ENCODE measurements at regions not wholly inside any gene's neighbourhood (a gene's known extent, or its start where the extent isn't known, plus 50 kb on each side); places are given as distances from the start of the nearest gene placed in this dataset.
"Not testable (repeated sequence)": the region's sequence is repeated elsewhere in the genome, so short reads cannot be mapped to it uniquely, and the experiment has no call there.

DNA sequence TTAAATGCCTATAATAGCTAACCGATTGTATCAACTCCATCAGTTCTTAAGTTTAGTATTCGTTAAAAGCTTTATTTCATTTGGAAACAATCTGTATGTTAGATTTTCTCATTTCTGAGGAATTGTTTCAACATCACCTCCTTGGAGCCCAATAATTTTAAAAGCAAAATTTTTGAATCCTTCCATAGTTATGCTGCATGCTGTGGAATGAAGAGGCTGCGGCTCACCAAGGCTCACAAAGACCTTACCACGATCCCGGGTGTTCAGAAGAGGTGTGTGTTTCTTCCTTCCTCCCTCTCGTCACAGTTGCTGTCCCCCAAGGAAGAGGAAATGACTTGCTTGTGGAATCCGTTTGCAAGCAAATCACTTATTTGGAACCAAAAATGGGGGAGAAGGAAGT is 143.8 kb downstream of the FGF1 start:
- no peak for DNase-seq

DNA sequence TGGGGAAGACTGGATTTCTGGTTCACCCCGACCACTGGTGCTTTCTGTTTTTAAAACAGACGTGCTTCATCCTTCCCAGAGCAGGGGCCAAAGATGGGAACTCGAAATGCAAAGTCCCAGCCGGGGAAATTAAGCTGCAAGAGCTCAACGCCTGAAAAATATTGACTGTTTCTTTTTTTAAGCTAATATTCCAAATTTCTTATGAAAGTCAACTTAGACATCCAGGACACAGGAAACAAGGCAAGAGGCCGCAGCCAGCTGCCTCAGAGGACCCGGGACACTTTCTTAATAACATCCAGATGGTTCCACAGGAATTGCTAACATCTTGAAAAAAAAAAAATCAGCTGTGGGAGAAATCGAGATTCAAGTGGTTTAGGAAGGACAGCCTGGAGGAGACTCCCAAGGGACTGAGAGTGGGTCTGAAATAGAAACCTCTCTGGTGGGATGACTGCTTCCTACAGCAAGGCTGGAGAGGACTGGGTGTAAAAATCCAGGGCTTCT is 144.9 kb downstream of the FGF1 start:
- no peak for DNase-seq

DNA sequence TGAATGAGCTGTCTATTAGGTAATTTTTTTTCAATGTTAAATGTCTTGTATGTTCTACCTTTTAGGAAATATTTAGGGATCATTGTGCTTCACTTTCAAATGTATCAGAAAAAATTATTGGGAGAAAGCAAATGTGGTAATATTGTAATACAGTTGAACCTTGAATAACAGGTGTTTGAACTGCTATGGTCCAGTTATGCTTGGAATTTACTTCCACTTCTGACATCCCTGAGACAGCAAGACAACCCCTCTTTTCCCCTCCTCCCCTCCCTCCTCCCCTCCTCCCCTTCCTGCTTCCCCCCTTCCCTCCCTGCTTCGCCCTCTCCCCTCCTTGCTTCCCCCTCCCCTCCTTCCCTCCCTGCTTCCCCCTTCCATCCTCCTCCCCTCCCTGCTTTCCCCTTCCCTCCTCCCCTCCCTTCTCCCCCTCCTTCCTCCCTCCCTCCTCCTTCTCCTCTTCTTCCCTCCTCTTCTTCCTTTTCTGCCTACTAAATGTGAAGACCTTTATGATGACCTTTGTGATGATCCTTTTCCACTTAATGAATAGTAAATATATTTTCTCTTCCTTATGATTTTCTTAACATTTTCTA is 146.6 kb downstream of the FGF1 start:
- DNase-seq, result no peak

DNA sequence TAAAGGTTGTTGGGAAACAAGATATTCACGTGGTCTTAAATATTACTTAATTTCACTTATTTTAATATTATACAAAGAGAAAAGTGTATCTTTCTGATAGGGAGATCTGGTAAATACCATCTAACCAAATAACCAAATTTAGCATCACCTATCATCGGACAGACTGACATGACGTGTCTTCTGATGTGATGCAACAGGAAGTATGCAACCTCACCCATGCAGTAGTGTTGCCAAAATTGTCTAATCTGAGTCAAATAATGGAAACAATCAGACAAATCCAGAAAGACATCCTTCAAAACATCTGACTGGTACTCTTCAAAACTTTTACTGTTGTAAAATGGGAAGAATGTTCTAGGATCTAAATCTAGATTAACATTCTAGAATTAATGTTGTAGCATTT is 148.0 kb downstream of the FGF1 start:
- no peak for DNase-seq

DNA sequence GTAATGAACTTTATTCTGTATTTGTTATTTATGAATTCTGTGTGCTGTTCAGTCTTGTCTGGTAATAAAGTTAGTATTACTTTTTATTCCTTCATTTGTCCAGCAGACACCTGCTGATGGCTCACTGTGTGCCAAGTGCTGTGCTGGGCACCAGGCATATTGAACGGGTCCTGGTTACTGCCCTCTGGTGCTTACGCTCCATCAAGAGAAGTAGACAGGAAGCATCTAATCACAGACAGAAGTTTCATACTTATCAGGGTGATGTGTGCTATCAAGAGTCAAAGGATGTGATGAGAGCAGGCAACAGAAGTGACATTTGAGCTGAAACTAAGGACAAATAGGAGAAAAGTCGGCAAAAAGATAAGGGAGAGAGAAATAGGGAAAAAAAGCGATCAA is 153.1 kb downstream of the FGF1 start:
- no peak for DNase-seq

DNA sequence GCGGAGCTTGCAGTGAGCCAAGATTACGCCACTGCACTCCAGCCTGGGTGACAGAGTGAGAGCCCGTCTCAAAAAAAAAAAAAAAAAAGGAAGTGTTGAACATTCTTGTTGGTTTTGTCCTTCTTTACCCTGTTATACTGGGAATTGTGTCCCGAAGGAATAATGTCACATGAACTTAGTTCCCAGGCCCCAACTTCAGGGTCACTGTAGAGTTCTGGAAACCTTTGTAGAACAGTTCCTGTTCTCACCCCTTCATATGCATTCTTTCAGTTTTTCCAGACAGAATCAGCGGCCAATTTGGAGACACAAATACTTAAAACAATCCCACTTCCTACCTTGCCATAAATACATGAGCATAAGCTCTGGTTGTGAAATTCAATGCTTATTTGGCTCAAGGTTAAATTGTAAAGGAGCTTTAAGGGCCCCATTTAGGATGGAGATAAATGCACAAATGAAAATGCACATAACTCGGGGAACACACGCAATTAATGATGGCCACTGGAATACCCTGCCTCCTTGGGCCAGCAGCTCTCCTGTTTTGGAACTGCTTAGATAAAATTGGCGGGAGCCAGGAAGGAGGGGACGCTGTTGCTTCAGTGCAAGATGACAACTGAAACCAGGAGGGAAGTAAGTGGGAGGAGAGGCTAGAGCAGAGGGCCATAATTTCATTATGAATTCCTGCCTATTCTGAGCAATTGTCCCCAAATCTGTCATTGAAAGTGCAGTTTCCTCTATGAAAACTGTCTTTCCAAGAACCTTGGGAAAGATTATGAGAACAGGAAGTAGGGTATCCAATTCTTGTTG is 153.7 kb downstream of the FGF1 start:
- DNase-seq, result no peak

DNA sequence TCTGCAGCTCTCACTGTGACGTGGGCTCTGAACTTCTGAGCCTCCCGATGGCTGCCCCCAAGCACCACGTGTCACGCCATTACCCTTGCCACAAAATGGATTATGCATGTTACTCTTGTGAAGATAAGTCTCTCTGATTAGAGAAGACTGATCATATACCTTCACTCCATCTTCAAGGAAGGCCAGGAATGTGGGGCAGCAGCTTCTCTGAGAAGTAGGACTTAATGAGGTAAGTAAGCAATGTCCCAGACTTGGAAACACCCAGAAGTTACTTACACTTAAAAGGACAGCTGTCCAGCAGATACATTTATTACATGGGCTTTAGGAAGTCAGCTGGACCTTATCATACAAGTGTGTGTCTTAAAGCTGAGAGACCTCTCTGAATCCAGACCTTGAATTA is 155.0 kb downstream of the FGF1 start:
- no peak for DNase-seq

DNA sequence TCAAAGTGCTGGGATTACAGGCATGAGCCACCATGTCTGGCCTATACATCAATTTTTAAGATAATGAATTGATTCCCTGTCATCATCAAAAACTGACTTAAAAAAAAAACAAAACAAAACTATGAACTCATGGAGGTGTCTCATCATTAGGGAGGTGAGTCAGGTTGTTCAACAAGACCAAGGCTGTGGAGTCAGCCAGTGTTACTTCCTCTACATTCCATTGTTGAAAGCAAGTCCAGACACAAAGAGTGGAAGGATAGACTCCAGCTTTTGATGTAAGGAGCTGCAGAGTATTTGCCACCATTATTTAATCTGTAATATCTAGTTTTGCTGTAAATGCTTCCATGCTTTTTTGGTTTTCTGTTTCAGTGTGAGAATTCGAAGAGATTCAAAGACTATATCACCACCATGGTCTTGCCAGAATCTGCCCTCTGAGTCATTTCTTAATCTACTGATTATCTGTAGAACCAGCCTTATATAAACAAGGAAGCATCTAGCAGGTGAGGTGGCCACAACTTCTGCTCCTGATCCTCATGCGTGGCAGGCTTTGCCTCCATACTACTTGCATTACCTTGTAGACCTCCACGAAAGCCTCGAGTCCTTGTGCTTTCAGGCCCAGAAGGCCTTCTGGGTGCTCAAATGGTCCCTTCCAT is 156.1 kb downstream of the FGF1 start:
- no peak for DNase-seq

DNA sequence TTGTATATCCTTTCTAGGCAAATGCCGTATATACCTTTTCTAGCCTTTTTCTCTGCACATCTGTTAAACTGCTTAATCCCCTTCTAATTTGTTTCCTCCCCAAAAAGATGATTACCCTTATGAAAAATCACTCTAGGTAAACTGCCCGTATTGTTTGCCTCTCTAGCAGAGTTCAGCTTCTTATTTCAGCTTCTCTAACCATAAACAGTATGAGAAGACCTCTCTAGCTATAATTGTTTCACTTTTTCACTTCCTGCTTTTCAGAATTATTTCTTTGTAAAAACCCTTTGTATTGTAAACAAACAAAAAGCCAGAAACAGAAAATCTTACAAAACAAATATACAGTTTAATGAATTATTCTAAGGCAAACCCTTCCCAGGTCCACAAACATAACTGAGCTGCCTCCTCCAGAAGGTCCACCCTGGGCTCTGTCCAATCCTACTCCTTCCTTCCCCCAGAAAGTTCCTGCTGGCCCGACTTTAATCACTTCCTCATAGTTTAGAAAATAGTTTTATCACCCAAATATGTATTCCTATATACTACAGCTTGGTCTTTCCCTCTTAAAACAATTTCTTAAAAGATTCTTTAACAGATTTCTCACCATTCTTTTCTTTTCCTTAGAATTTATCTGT is 158.1 kb downstream of the FGF1 start:
- DNase-seq, result no peak

DNA sequence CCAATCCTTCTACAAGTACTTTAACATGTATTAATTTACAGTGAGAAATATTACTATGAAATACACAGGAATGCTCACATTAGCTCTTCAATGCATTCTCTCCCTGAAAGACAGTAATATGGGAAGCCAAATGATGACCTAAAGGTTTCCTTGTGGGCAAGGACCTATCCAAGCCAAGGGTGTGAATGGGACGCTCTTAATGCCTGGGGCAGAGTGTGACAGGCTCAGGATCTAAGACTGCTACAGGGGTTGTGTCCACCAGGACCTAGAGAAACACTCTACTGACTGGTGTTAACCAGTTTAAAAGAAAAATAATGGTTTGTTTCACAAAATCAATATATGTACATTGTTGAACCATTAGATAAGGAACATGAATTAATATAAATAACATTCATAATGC is 158.7 kb downstream of the FGF1 start:
- DNase-seq, result no peak

DNA sequence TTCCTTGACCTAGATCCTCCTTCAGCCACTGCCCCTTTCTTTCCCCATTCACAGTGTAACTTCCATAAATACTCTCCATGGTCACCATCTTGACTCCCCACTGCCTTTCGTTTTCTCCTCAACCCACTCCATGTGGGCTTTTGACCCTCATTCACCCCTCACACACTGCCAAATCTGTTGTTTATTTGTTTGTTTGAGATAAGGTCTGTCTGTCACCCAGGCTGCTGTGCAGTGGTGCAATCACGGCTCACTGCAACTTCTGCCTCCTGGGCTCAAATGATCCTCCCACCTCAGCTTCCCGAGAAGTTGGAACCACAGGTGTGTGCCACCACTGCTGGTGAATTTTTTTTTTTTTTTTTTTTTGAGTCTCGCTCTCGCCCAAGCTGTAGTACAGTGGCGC is 162.9 kb downstream of the FGF1 start:
- no peak for DNase-seq

DNA sequence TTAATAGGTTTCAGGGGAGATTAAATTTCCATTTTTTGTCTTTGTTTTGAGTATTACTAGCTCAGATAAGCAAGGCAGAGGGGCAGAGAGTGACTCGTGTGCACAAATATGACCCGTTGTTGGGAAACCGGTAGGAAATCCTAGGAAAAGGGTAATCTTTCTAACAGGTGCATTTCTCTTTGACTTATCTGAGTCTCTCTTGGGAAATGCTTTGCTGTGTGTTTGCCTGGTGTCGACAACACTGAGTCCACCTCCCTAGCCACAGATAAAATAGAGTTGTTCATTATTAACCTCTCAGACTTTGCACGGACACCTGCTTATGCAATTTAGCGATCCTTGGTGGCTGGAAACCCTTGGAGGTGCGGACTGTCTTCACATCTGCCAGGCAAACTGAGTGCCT is 164.2 kb downstream of the FGF1 start:
- no peak for DNase-seq

DNA sequence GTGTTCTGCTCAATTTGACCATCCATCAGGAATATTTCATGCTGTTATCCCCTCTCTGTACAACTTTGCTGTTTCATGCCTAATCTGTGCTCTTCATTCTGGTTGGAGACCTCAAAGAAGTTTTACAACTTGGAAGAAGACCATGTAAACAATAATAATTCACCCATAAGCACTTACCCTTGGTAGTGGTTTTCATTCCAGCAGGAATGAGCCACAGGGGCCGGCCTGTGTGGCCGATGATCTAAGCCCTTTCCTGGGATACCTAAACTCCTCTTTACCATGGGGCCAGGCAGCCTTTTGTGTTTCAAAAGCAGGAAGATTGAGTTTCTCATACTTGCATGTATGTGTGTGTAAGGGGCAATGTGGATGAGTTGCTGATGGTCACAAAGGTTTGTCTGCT is 165.0 kb downstream of the FGF1 start:
- no peak for DNase-seq

DNA sequence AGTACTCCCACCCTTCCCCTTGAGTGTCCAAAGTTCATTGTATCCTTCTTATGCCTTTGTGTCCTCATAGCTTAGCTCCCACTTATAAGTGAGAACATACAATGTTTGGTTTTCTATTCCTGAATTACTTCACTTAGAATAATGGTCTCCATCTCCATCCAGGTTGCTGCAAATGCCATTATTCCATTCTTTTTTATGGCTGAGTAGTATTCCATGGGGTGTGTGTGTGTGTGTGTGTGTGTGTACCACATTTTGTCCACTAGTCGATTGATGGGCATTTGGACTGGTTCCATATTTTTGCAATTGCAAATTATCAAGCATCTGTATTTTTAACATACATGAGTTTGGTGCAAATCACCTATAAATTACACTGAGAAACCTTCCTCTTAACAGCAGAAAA is 166.0 kb downstream of the FGF1 start:
- DNase-seq, result not testable (repeated sequence)

DNA sequence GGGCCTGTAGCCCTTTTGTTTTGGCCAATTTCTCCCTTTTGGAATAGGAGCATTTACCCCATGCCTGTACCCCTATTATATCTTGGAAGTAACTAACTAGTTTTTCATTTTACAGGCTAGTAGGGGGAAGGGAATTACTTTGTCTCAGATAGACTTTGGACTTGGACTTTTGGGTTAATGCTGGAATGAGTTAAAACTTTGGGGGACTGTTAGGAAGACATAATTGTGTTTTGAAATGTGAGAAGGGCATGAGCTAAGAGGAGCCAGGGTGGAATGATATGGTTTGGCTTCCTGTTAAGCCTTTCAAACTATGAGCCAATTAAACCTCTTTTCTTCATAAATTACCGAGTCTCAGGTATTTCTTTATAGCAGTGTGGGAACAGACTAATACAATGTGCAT is 168.1 kb downstream of the FGF1 start:
- no peak for DNase-seq

DNA sequence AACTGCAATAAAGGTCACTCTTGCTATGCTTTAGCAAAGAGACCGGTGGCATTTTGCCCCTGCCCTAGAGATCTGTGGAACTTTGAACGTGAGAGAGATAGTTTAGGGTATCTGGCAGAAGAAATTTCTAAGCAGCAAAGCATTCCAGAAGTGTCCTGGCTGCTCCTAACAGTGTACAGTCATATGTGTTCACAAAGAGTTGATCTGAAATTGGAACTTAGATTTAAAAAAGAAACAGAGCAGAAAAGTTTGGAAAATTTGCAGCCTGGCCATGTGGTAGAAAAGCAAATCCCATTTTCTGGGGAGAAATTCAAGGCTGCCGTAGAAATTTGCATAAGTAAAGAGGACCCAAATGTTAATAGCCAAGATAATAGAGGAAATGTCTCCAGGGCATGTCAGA is 169.2 kb downstream of the FGF1 start:
- DNase-seq, result no peak

DNA sequence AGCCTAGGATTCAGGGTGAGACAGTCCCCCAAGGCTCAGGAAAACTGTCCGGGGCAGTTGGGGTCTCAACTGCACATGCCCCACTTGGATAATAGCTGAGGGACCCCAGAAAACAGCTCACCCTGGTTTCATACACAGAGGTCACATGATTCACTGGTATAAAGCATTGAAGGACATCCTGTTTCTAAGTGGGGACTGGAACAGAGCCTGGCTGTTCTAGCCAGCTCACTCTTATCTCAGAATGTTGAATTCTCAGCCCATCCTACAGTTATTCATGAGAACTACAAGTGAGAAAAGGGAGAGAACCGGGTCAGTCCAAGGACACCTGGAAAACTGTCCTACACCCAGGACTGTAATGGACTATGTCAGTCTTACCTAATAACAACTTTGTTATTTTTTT is 170.9 kb downstream of the FGF1 start:
- no peak for DNase-seq

DNA sequence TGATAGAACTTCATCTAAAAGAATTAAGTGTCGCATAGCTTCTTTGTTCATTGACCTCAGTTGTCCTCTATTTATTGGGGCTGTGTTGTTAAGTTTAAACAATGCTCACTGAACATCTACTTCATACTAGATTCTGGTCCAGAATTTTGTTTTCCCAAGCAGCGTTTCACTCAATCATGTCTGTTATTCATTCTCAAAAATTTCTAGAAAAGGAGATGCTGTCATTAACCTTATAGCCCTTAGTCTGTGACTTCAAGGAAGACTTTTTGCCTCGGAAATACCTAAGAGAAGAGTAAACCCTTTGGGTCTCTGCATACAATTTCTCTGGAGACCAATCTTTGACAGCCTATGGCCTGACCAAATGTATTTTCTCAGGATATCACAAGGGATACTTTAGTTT is 171.7 kb downstream of the FGF1 start:
- DNase-seq, result no peak

DNA sequence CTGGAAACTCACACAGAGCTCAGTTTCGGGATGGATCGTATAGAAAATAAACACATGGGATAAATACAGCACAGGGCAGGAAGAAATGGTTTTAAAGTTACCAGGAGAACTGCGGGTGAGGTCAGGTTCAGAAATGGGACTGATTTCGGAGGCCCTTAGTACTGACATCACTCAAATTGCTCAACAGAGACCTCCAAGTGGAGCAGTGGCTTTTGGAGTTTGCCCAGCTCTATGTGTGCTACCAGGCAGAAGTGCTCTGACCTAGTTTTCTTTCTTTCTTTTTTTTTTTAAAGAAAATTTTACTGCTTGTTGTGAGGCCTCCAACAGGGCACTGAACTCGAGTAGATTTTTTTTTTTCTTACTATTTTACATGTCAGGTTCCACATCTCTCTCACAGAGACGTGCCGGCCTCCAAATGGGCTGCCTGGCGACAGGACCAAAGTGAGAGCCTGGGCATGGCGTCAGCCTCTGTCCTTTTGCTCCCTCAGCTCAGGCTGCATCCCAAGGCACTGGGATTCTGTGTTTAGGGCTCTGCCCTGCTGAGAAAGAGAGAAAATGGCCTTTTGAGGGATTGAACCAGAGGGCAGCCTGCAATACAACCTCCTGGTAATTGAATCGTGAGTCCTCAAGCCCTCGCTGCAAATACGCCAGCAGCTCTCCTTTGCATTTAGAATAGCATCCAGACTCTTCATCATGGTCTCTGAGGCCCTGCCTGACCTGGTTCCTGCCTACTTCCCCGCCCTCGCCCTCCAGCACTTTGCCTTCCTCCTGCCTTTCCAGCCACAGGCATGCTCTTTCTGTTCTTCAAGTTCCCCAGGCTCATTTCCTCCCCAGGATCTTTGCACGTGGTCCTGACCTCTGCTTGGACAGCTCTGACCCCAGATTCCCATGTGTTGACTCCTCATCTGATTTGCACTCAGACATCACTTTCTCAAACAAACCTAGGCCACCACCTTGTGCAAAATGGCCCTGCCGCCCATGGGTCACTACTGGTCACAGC is 173.5 kb downstream of the FGF1 start:
- DNase-seq, result no peak

DNA sequence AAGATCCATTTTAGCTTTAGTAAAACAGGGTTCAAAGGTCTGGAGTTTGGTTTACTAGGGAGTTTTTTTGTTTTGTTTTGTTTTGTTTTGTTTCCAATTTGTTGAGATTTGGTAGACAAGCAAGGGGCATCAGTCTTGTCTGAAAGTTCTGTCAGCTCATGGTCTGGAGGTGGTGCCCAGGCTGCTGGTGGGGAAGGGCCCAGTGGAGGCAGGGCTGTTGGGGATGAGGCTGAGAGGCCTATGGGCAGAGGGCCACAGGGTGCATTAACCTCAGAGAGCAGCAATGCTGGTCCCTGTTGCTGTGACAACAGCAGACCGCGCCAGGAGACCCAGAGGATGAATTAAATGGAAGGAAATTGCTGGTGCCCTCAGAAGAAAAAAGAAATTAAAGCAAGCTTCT is 174.5 kb downstream of the FGF1 start:
- DNase-seq, result no peak

DNA sequence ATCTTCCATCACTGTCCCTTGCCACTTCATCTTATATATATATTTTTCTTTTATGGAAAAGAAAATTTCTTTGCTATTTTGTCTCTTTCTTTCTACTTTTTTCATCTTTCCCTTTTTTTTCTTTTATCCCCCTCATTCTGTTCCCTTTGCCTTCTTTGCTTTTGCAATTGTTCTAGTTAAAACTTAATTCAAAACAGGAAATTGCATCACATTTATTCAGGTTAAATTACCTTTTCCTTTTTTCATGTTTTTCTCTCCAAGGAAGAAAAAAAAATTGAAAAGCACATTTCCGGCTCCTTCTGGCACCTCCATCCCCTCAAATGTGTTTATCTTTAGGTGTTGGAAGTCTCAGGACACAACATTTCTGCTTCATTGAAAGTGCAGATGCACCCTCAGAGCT is 176.9 kb downstream of the FGF1 start:
- DNase-seq, result no peak

DNA sequence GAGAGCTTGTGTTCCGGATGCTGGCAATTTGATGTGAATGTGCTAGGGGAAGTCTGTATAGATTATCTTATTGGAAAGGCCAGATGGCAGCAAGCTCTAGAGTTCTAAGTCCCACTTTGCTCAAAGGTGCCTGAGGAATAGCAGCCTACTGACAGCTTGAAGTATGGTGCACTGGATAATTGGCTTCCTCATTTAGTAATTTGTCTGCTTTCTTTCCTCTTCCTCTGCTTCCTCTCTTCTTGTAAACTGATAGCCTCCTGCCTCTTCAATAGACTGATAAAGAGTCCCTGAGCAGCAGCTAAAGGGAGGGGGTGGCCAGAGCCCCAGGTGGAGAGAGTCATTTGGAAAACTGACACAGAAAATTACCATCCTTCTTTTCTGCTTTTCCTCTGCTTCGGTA is 177.3 kb downstream of the FGF1 start:
- peak; percentile 76 for DNase-seq

Data from NCI-H1436 treated with DMSO at 0.1 percent for 48 hours (cell line).